NOMO-1 (cell line): ENCODE measurements at regions not wholly inside any gene's neighbourhood (a gene's known extent, or its start where the extent isn't known, plus 50 kb on each side); places are given as distances from the start of the nearest gene placed in this dataset.
"Not testable (repeated sequence)": the region's sequence is repeated elsewhere in the genome, so short reads cannot be mapped to it uniquely, and the experiment has no call there.

Source experiments
- DNase-seq, 2 experiments: peaks; one replicate each; lab custom pipeline; 2025; ENCODE audit not compliant: unreplicated experiment in 2 of 2; lab: John Stamatoyannopoulos, UW

DNA sequence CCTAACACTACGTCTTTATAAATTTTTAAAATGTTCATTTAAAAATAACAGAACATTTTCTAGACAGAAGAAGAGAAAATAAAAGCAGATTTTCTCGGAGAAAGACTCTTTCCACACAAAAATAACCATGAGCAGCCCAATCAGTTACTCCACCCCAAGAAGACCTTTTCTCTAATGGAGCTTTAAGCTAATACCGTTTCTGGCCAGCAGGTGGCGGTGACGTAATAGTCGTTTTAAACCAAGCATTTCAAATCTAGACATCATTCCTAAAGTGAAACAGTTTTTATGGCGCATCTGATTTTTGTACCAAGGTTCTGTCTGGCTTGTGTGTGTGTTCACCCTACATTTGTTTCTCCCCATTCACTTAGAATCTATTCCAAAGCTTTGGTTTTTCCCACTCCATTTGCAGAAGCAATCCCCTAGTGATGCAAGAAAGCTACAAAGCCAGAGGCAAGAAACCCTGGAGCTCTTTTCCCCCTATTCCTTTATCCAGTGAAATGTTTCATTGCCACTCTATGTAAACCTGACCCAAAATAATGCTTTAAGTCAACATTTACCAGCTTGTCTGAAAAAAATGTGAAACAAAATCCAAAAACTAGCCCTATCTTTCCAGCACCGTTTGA, 336.7 kb upstream of the IGF1R start:
- DNase-seq = peak; percentile 39 to 45

DNA sequence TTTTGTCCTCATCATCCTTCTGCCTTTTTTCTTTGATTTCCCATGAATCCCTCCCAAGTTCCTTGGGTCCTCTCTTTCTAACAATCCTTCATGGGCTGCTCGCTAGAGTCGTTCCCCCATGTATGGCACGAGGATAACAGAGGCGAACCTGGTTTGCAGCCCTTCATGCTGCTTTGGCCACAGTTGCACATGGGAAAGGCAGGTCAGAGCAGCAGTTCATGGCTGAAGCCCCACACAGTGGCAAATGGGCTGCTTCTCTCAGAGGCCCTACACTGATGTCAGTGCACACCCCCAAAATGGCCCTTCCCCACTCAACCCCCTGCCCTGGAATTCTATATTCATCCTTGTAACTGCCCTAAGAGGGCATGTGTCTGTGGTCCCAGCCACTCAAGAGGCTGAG, 335.4 kb upstream of the IGF1R start:
- DNase-seq = no peak

- DNase-seq = no peak
Measured at GRCh38 chr15:98315971-98316370, 332.4 kb upstream of the IGF1R start.

GRCh38 chr15:98321896-98322295, 326.4 kb upstream of the IGF1R start:
- no peak for DNase-seq

GRCh38 chr15:98322581-98322980, 325.8 kb upstream of the IGF1R start:
- no peak for DNase-seq

DNA sequence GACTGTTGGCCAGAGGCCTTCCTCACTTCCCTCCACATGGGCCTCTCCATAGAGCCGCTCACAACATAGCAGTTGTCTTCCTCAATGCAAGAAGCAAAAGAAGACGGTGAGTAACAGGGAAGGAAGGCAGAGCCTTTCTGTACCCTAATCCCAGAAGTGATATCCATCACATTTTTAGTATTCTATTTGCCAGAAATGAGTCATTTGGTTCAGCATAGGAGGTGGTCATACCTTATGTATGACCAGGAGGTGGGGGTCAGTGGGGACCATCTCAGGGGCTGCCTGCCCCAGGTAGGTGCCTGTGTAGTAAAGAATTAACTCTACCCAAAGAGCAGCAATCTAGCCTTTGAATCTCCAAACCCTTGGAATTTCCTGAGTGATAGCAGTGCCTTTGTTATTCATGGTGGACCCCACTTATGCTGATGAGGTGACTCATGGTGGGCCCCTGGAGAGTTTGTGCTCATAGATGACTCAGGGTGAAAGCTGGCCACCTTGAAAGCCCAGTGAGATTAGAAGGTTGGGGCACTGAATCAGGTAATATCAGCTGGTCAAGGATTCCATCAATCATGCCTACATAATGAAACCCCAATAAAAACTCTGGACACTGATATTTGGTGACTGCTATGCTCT, 323.9 kb upstream of the IGF1R start:
- DNase-seq = no peak

DNA sequence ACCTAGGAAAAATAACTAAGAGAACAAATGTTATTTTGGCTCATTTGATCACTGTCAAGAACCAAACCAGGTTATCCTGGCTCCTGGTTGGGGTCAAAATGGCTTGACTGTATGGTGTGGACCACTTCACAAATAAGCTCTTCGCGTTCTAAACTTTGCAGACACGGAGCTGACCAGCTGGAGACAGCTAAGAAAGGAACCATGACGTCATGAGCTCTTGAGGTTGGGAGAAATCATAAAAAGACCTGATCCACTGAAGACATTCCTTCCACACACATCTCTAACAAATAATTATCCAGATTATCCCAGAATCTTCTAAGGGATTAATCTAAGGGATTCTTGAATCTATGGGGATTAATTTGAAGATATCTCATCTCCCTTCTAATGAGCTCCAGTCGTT, 321.5 kb upstream of the IGF1R start:
- DNase-seq = no peak

GRCh38 chr15:98330258-98330657, 318.1 kb upstream of the IGF1R start:
- no peak for DNase-seq

DNA sequence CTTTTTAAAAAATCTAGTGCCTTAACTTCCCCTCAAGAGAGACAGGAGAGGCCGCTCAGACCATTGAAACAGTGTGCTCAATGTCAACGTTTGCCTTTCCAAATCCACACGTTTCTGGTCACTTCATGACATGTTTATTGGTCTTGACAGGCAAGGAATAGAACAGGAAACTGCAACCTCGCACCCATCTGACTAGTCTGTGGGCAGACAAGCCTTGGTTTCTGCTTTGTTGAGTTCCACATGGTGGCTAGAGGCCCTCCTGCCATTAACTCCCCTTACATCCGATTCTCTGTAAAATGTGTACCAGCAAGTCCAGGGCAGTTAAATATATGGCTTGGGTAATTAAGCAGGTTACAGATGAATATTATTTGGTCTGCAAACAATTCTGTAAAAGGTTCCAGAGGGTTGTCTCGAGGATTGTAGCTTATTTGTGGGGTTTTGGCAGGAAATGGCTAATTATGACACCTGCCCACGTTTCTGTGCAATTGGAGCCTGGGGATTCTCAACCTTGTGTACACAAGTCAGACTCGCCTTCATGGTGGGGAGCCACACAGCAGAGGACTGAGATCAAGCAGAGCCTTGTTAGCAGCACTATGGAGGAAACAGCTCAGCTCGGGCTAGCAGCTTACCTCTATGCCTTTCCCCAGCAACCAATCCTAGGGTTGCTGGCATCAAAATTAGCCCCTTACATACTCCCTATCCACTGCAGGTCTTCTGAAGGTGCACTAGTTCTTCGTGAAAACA, 317.5 kb upstream of the IGF1R start:
- DNase-seq = no peak

GRCh38 chr15:98331676-98332075, 316.7 kb upstream of the IGF1R start:
- DNase-seq = no peak

- DNase-seq = no peak
Measured at GRCh38 chr15:98333251-98333650, 315.1 kb upstream of the IGF1R start.

DNA sequence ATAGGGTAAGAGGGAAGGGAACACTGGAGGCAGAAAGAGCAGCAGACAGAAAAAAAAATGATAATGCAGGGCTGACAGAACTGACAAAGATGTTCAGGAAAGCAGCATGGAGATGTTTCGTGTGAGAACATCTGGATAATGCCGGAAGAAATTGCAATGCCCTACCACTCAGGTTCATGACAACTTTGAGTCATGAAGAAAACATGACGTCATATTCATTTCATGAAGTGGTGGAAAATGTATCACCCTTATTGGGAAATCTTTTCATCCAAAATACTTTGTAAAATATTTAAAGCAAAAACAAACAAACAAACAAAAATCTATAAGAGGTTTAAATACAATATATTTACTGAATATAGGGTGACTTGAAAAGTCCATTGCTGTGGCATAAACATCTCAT, 305.4 kb upstream of the IGF1R start:
- no peak for DNase-seq

DNA sequence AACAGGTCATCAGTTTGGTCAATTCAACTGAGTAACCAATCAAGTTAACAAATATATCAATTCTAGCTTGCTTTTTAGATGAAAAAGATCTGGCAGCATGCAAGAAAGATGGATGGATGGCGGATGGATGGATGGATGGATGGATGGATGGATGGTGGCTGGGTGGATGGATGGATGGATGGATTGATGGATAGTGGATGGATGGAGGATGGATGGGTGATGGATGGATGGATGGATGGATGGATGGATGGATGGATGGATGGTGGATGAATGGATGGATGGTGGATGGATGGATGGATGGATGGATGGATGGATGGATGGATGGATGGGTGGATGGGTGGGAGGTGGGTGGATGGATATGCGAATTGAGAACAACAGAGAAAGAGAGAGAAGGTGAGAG, 303.7 kb upstream of the IGF1R start:
- no peak for DNase-seq

GRCh38 chr15:98347001-98347400, 301.3 kb upstream of the IGF1R start:
- no peak for DNase-seq

GRCh38 chr15:98347866-98348265, 300.5 kb upstream of the IGF1R start:
- no peak for DNase-seq

DNA sequence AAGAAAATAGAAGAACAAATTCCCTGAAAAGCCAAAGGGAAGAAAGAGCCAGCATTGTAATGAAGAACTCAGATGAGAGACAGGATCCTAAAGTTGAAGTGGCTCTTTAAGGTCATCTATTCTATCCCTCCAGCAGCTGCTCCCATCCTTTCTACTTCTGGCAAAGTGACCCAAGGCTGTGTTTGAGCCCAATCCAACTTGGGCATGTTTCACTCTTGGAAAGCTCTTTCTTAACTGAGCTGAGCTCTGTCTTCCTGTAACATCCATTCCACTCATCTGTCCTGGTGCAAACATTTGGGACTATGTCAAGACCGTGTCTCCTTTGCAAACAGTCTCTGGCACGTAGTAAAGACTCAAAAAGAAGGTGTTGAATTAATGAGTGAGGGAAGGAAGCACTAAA, 298.1 kb upstream of the IGF1R start:
- DNase-seq = no peak

DNA sequence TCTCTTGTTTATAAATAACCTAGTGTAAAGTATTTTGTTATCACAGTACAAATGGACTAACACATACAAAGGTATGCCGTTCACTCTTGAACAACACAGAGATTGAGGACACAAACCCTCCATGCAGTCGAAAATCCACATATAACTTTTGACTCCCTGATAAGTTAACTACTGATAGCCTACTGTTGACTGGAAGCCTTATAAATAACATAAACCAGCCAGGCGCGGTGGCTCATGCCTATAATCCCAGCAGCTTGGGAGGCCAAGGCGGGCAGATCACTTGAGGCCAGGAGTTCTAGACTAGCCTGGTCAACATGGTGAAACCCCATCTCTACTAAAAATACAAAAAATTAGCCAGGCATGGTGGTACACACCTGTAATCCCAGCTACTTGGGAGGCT, 290.1 kb upstream of the IGF1R start:
- not testable (repeated sequence) for DNase-seq

DNA sequence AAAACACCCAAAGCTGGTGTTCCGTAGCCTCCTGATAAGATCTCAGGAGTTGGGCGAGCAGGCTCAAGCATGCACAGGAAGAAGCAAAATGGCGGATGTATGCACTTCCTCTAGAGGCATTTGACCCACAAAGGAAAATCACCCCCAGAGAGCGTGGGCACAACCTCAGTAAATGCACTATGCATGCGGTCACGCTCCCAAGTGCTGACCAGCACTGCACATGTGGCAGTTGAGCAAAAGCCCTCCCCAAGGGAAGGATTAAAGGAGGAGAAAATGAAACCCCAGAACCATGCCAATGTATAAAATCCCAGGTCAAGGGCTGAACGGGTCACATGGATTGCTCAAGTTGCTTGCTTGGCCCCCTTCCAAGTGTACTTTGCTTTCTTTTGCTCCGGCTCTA, 289.4 kb upstream of the IGF1R start:
- DNase-seq = no peak

GRCh38 chr15:98363416-98363815, 284.9 kb upstream of the IGF1R start:
- no peak for DNase-seq

- DNase-seq = no peak
Measured at GRCh38 chr15:98363955-98364354, 284.4 kb upstream of the IGF1R start.

DNA sequence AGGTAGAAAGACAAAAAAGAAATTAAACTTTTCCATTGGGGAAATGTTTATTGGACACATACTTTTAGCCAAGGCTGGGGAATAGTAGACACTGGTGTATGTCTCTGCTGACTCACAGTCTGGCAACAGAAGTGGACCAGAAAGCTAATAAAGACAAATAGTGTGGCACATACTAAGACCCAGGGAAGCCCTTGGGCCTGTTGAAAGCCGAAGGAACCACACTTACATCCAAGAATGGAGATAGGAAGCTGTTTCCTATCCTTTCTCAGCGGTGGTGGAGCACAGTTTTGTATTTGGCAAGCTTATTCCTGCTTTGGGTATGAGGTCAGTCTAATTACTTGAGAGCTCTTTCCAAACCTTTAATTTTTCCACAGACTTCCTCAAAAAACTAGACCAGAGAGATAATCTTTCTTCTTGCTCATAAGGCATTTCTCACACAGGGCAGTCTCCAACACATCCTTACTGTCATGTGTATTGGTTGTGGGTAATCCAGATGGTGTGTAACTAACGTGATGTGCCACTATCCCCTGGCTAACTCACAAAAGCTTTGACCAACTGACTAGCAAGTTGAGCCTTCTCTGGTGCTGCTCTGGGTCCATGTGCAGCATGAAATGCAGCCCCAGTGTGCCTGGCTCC, 279.1 kb upstream of the IGF1R start:
- DNase-seq = no peak
